ENCODE measurements at regions not wholly inside any gene's neighbourhood (a gene's known extent, or its start where the extent isn't known, plus 50 kb on each side); places are given as distances from the start of the nearest gene placed in this dataset.
"Not testable (repeated sequence)": the region's sequence is repeated elsewhere in the genome, so short reads cannot be mapped to it uniquely, and the experiment has no call there.

DNA sequence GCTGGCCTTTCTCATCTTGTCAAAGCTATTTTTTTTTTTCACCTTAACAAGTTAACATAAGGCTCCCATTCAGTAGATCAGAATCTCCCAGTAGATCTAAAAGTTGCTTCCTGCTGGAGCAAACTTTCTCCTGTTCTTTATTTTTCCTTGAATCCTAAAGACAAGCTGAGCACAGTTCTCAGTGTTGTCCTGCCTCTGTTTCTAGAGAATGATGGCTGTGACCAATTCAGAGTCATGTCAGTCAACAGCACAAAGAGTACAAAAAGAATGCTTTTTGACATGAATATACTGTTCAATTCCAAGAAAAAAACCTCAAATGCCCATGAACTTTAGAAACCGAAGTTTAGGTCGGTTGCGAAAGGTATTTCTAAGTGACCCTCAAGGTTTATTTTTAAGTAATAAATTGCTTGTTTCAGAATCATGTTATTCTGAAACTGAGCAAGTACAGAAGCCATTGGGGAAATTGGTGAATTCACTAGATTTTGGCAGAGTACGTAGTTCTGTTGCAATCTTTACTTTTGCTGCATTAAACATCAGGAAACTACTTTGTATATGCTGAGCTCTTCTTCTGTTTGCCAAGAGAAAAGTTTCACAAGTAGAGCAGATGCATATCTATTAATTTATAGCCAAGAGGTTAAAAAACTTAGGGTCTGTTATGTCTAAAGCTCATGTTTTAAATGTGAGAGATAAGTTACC lies 161.7 kb upstream of the RPS23 start:
- Histone ChIP-seq H3K27ac (replicated peaks) (no peak overlapping the region), H3K4me3 (replicated peaks; ENCODE audit: insufficient read depth, low read length) (no peak overlapping the region), H3K27me3 (ENCODE audit: insufficient read depth, poor library complexity, severe bottlenecking) (no peaks in the 10 kb centered on the region)
- TF ChIP-seq CTCF (IDR thresholded peaks at IDR 0.05; ENCODE audit: insufficient read depth, low read length): no peak
- no peak for TF ChIP-seq GABPA (IDR thresholded peaks at IDR 0.05; ENCODE audit: low read depth)
- TF ChIP-seq POLR2AphosphoS5 (IDR thresholded peaks at IDR 0.05; ENCODE audit: low read depth): no peak
- TF ChIP-seq, protein P1, sequence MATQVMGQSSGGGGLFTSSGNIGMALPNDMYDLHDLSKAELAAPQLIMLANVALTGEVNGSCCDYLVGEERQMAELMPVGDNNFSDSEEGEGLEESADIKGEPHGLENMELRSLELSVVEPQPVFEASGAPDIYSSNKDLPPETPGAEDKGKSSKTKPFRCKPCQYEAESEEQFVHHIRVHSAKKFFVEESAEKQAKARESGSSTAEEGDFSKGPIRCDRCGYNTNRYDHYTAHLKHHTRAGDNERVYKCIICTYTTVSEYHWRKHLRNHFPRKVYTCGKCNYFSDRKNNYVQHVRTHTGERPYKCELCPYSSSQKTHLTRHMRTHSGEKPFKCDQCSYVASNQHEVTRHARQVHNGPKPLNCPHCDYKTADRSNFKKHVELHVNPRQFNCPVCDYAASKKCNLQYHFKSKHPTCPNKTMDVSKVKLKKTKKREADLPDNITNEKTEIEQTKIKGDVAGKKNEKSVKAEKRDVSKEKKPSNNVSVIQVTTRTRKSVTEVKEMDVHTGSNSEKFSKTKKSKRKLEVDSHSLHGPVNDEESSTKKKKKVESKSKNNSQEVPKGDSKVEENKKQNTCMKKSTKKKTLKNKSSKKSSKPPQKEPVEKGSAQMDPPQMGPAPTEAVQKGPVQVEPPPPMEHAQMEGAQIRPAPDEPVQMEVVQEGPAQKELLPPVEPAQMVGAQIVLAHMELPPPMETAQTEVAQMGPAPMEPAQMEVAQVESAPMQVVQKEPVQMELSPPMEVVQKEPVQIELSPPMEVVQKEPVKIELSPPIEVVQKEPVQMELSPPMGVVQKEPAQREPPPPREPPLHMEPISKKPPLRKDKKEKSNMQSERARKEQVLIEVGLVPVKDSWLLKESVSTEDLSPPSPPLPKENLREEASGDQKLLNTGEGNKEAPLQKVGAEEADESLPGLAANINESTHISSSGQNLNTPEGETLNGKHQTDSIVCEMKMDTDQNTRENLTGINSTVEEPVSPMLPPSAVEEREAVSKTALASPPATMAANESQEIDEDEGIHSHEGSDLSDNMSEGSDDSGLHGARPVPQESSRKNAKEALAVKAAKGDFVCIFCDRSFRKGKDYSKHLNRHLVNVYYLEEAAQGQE (IDR thresholded peaks at IDR 0.05; ENCODE audit: insufficient replicate concordance, low read depth): no peak
- TF ChIP-seq SPI1 (IDR thresholded peaks at IDR 0.05; ENCODE audit: borderline replicate concordance, low read depth): no peak
- DNase-seq (ENCODE audit: low read depth in 1 of 2, low spot score in 1 of 2): no peak

GRCh38 chr5:82437565-82437964 lies 159.4 kb upstream of the RPS23 start:
- H3K27ac ChIP-seq (replicated peaks); H3K4me3 ChIP-seq (replicated peaks; ENCODE audit: insufficient read depth, low read length); DNase-seq (ENCODE audit: low read depth in 1 of 2, low spot score in 1 of 2); H3K27me3 ChIP-seq (ENCODE audit: insufficient read depth, poor library complexity, severe bottlenecking): not testable (repeated sequence)

DNA sequence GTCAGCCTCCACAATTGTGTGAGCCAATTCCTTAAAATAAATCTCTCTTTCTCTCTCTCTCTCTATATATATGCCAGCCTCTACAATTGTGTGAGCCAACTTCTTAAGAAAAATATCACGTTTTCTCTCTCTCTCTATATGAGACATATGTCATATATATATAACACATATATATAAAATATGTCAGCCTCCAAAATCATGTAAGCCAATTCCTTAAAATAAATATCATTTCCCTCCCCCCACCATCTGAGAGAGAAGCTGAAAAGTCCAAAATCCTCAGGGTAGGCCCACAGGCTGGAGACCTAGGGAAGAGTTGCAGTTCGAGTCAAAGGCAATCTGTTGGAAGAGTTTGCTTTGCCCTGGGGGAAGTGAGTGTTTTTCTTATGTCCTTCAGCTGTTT lies 158.1 kb upstream of the RPS23 start:
- no peak for DNase-seq (ENCODE audit: low read depth in 1 of 2, low spot score in 1 of 2)
- TF ChIP-seq SPI1 (IDR thresholded peaks at IDR 0.05; ENCODE audit: borderline replicate concordance, low read depth): no peak
- TF ChIP-seq GABPA (IDR thresholded peaks at IDR 0.05; ENCODE audit: low read depth): no peak
- no peak for TF ChIP-seq POLR2AphosphoS5 (IDR thresholded peaks at IDR 0.05; ENCODE audit: low read depth)
- no peak for TF ChIP-seq CTCF (IDR thresholded peaks at IDR 0.05; ENCODE audit: insufficient read depth, low read length)
- TF ChIP-seq, protein P1 (IDR thresholded peaks at IDR 0.05; ENCODE audit: insufficient replicate concordance, low read depth): no peak
- Histone ChIP-seq H3K27ac (replicated peaks) (no peak overlapping the region), H3K4me3 (replicated peaks; ENCODE audit: insufficient read depth, low read length) (no peak overlapping the region), H3K27me3 (ENCODE audit: insufficient read depth, poor library complexity, severe bottlenecking) (no peaks in the 10 kb centered on the region)

DNA sequence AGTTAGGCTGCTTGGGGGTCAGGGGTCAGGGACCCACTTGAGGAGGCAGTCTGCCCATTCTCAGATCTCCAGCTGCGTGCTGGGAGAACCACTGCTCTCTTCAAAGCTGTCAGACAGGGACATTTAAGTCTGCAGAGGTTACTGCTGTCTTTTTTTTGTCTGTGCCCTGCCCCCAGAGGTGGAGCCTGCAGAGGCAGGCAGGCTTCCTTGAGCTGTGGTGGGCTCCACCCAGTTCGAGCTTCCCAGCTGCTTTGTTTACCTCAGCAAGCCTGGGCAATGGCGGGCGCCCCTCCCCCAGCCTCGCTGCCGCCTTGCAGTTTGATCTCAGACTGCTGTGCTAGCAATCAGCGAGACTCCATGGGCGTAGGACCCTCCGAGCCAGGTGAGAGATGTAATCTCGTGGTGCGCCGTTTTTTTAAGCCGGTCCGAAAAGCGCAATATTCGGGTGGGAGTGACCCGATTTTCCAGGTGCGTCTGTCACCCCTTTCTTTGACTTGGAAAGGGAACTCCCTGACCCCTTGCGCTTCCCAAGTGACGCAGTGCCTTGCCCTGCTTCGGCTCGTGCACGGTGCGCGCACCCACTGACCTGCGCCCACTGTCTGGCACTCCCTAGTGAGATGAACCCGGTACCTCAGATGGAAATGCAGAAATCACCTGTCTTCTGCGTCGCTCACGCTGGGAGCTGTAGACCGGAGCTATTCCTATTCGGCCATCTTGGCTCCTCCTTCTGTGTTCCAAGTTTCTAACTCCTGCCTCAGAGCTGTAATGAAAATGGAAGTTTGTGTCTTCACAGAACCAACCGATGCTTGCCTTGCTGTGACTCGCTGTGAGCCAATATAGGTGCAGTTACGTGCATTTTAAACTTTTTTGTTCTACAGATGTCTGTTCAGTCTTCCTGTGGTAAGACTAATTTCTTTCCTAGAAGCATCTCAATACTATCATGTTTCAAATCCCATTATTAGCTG lies 156.8 kb upstream of the RPS23 start:
- DNase-seq (ENCODE audit: low read depth in 1 of 2, low spot score in 1 of 2); H3K4me3 ChIP-seq (replicated peaks; ENCODE audit: insufficient read depth, low read length); H3K27ac ChIP-seq (replicated peaks); H3K27me3 ChIP-seq (ENCODE audit: insufficient read depth, poor library complexity, severe bottlenecking): not testable (repeated sequence)

Measured in HL-60 (cell line).